ENCODE measurements at regions not wholly inside any gene's neighbourhood (a gene's known extent, or its start where the extent isn't known, plus 50 kb on each side); places are given as distances from the start of the nearest gene placed in this dataset.
"Not testable (repeated sequence)": the region's sequence is repeated elsewhere in the genome, so short reads cannot be mapped to it uniquely, and the experiment has no call there.

DNA sequence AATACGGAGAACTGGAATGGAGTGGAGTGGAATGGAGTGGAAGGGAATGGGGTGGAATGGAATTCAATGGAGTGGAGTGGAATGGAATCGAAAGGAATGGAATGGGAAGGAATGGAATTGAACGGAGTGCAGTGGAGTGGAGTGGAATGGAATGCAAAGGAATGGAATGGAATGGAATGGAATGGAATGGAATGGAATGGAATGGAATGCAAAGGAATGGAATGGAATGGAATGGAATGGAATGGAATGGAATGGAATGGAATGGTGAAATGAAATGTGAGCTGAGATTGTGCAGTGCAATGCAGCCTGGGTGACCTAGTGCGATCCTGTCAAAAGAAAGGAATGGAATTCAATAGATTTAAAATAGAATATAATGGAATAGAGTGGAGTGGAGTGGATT lies 357.3 kb upstream of the WSB1 start:
- DNase-seq (ENCODE audit: low read depth in 2 of 2) = not testable (repeated sequence)

DNA sequence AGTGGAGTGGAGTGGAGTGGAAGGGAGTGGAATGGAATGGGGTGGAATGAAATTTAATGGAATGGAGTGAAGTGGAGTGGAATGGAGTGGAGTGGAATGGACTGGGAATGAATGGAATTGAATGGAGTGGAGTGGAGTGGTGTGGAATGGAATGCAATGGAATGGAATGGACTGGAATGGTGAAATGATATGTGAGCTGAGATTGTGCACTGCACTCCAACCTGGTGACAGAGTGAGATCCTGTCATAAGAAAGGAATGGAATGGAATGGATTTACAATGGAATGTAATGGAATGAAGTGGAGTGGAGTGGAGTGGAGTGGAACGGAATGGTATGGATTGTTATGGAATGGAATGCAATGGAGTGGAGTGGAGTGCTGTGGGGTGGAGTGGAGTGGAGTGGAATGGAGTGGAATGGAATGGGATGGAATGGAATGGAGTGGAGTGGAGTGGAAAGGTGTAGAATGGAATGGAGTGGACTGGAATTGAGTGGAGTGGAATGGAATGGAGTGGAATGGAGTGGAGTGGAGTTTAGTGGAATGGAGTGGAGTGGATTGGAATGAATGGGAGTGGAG lies 356.1 kb upstream of the WSB1 start:
- DNase-seq (ENCODE audit: low read depth in 2 of 2) = not testable (repeated sequence)

DNA sequence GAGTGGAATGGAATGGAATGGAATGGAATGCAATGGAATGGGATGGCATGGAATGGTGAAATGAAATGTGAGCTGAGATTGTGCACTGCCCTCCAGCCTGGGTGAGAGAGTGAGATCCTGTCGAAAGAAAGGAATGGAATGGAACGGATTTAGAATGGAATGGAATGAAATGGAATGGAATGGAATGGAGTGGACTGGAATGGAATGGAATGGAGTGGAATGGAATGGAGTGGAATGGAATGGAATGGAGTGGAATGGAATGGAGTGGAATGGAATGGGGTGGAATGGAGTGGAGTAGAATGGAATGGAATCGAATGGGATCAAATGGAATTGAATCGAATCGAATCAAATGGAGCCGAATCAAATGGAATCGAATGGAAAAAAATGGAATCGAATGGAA lies 354.2 kb upstream of the WSB1 start:
- not testable (repeated sequence) for DNase-seq (ENCODE audit: low read depth in 2 of 2)

DNA sequence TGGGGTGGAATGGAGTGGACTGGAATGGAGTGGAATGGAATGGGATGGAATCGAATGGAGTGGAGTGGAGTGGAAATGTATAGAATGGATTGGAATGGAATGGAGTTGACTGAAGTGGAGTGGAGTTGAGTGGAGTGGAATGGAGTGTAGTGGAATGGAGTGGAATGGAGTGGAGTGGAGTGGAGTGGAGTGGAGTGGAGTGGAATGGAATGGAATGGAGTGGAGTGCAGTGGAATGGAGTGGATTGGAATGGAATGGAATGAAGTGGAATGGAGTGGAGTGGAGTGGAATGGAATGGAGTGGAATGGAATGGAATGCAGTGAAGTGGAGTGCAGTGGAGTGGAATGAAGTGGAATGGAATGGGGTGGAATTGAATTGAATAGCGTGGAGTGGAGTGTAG lies 353.3 kb upstream of the WSB1 start:
- not testable (repeated sequence) for DNase-seq (ENCODE audit: low read depth in 2 of 2)

DNA sequence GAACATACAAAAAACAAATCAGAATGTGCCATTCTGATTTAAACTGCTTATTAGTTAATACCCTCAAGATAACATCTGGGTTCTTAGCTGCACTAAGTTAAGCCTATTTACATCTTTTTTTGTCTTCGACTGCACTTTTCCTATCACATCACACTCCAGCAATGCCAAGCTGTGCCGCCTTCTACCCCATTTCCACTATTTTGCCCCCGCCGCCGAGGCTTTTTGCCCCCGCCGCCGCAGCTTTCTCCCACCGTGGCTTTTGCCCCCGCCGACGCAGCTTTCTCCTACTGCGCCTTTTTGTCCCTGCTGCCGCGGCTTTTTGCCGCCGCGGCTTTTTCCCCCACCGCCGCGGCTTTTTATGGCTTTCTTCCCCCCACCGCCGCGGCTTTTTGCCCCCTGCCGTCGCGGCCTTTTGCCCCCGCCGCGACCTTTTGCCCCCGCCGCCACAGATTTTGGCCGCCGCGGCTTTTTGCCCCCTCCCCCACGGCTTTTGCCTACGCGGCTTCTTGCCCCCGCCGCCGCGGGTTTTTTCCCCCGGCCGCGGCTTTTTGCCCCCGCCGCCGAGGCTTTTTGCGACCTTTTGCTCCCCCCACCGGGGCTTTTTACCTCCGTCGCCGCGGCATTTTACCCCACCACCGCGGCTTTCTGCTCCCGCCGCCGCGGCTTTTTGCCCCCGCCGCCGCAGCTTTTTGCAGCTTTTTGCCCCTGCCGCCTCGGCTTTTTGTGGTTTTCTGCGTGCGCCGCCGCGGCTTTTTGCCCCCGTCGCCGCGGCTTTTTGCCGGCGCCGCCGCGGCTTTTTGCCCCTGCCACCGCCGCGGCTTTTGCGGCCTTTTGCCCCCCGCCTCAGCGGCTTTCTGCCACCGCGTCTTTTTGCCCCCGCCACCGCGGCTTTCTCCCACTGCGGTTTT lies 331.4 kb upstream of the WSB1 start:
- DNase-seq (ENCODE audit: low read depth in 2 of 2) = no peak

DNA sequence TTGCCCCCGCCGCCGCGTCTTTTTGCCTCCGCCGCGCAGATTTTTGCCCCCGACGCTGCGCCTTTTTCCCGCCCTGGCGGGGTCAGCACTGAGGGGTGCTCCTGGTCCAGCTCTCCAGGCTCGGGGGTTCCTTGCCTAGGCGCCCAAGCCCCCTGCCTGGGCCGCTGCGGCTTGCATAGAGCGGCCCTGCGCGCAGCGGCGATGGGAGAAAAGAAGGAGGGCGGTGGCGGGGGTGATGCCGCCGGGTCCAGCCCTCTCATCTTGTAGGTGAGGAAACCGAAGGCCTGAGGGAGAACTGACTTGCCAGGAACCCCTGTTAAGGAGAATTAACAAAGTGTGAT lies 330.8 kb upstream of the WSB1 start:
- DNase-seq (ENCODE audit: low read depth in 2 of 2) = no peak

DNA sequence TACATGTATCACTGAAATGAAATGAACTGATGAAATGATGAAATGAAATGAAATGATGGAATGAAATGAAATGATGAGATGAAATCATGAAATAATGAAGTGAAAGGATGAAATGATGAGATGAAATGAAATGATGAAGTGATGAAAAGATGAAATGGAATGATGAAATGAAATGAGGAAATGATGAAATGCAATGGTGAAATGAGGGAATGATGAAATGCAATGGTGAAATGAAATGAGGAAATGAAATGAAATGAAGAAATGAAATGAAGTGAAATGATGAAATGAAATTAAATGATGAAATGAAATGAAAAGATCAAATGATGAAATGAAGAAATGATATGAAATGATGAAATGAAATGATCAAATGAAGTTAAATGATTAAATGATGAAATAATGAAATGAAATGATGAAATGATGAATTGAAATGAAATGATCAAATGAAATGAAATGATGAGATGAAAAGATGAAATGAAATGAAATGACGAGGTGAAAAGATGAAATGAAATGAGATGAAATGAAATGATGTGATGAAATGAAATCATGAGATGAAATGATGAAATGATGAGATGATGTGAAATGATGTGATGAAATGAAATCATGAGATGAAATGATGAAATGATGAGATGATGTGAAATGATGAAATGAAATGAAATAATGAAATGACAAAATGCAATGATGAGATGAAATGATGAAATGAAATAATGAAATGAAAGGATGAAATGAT lies 327.9 kb upstream of the WSB1 start:
- not testable (repeated sequence) for DNase-seq (ENCODE audit: low read depth in 2 of 2)

DNA sequence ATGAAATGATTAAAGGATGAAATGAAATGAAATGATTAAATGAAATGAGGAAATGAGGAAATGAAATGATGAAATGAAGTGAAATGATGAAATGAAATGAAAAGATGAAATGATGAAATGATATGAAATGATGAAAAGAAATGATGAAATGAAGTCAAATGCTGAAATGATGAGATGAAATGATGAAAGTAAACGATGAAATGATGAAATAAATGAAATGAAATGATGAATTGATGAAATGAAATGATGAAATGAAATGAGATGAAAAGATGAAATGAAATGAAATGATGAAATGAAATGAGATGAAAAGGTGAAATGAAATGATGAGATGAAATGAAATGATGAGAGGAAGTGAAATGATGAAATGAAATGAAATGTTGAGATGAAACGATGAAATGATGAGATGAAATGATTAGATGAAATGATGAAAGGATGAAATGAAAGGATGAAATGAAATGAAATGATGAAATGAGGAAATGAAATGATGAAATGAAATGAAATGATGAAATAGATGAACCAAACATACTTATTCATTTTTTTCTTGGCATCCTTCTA lies 327.2 kb upstream of the WSB1 start:
- DNase-seq (ENCODE audit: low read depth in 2 of 2) = not testable (repeated sequence)

DNA sequence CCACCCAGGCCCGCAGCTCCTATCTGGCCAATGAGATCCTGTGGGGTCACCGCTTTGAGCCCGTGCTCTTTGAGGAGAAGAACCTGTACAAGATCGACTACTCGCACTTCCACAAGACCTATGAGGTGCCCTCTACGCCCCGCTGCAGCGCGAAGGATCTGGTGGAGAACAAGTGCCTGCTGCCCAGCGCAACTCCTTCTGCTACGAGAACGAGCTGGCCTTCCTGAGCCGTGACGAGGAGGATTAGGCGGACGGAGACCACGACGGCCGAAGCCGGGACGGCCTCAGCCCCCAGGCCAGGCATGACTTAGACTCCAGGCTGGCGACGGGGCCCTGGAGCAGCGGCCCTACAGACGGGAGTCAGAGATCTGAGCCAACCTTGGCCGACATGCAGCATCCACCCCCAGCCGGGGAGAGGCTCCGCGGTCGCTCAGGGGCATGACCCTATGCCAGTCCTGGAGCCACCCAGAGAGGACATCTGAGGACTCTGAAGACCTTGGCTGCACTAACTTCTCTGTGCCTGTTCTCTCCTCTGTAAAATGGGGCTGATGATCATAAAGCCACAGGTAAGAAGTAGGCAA lies 312.0 kb upstream of the WSB1 start:
- not testable (repeated sequence) for DNase-seq (ENCODE audit: low read depth in 2 of 2)

DNA sequence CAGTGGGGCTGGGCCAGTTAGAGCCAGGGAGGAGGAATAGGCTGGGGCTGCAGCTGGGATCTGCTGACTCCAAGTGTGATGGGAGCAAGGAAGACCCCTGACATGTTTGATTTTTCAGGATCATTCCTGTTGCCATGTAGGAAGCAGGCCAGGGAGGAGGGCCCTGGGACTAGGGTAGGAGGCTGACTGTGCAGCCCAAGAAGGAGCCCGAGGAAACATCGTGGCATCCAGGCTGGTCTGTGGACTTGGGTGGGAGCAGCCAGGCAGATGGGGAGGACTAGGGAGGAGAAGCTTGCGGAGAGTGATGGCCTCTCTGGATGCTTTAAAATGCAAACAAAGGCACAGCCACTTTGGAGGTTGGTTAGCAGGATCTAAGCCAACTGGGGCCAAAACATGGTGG lies 311.4 kb upstream of the WSB1 start:
- not testable (repeated sequence) for DNase-seq (ENCODE audit: low read depth in 2 of 2)

DNA sequence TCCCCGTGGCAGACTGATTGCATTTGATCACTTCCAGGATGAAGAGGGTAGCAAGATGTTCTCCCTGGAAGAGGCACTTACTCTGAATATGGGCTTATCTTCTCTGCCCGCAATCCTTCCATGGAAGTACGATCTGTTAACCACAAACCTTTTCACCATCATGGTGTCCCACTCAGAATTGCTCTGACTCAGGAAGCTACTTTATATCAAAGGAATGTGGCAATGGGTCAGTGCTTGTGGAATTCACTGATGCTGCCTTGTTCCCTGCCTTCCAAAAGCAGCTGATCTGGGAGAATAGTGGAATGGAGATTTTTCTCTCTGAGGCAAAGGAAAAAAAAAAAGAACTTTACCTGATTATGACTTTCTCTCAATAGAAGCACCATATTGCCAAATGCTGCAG lies 306.1 kb upstream of the WSB1 start:
- DNase-seq (ENCODE audit: low read depth in 2 of 2) = not testable (repeated sequence)

DNA sequence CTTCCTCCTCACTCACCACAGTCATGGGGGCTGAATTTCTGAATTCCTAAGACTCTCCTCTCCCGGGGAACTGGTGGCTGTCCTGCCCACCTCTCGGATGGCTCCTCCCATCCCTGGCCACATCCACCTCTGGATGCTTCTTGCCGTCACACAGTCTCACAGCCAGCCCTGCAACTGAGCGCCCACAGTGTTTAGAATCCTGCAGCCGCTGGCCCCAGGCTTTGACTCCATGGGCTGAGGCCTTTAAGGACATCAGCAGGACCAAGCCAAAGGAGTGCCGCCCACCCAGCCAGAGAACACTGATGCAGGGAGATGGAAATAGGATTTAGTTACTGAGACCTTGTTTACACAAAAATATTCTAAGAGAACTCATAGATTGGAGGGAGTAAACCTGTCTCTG lies 299.3 kb upstream of the WSB1 start:
- DNase-seq (ENCODE audit: low read depth in 2 of 2) = not testable (repeated sequence)

DNA sequence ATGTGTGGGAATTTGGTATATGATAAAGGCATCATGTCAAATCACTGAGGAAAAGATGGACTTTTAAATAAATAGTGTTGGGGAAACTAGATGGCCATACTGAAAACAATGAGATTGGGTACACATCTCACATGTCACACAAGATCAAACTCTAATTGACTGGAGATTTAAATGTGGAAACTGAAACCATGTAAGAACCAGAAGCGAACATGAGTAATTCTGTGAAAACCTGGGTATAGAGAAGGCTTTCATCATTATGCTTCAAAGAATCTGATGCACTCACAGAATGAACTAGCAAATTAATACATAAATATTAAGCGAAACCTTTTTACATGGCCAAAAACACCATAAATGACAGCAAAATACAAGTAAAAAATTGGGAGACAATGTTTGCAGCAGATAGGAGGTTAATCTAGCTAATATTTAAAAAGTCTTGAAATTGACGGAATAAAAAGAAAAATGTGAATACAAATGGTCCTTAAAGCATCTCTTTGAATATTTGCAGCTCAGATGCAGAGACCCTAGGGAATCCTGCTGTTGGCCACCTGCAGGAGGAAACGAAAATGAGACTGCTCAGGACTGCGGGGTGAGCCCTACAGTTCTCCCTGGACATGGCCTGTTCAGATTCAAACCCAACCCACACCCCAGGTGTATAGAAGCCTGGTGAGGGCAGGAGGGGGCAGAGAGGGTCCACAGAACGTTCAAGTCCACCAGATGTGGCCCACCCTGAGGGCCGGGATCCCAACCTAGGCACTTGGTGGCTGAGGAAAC lies 297.6 kb upstream of the WSB1 start:
- DNase-seq (ENCODE audit: low read depth in 2 of 2) = not testable (repeated sequence)

DNA sequence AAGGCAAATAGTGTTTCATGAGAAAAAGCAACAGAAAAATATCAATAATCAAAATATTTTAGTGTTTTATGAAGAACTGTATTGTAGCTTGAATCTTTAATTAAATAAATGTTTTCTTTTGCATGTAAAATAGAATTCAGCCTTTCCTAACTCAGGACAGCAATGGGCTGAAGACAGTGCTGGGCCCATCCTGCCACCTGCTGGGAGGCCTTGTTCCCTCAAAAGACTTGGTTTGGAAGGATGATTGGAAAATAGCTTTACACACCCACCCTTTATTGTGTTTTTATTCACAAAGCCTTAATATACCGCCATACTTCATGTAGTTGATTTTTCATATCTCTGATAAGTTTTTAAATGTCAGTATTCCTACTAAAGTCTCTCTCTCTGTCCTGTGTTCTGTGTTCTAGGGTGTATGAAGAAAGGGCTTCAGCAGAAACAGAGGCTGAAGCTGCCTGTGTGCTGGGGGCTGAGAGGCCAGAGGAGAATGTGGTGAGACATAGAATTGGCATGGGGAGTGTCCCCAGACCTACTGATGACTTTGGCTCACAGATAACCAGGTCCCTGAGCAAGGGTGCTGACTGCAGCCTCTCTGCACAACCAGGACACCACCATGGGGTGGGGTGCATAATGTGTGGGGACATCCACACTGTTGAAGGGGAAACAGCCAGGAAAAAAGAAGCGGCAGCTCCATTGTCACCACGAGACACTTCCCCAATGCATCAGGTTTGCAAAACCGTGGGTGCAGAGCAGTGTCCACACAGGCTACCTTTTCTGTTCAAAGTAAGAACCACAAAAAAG lies 286.0 kb upstream of the WSB1 start:
- not testable (repeated sequence) for DNase-seq (ENCODE audit: low read depth in 2 of 2)

DNA sequence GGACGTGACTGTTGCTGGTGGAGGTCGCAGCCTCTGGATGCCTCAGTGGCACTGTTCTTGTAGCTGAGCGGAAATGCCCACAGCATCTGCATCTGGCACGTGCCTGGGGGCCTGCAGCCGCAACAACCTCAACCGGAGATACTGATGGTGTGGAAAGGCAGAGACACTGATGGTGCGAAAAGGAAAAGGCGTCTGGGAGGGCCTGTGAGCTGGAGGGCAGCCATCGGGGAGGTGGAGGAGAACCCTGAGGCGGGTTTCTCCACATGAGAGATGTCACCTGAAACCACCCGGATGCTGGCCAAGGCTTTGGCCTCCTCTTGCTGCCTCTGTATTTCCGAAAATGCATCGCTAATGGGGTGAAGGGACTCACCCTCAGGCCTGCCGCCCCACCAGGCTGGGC lies 284.8 kb upstream of the WSB1 start:
- DNase-seq (ENCODE audit: low read depth in 2 of 2) = no peak

DNA sequence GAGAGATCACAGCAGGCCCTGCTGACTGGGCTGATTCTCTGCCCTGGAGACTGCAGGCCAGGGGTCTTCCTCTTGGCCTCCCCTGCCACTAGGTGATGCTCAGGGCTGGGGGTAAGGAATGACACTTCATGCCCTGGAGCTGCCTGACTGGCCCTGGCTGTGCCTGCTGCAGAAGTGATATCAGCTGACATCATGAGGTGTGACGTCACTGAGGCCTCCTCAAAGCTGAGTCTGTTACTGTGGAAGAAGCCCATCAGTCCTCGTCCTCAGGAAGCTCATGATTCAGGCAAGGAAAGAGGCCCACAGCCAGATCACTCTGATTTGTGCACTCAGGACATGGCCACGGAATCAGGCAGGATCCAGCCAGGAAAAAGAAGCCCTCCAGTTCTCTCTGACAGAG lies 283.8 kb upstream of the WSB1 start:
- DNase-seq (ENCODE audit: low read depth in 2 of 2) = not testable (repeated sequence)

DNA sequence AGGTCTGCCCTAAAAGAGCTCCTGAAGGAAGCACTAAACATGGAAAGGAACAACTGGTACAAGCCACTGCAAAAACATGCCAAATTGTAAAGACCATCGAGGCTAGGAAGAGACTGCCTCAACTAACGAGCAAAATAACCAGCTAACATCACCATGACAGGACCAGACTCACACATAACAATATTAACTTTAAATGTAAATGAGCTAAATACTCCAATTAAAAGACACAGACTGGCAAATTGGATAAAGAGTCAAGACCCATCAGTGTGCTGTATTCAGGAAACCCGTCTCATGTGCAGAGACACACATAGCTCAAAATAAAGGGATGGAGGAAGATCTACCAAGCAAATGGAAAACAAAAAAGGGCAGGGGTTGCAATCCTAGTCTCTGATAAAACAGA lies 263.4 kb upstream of the WSB1 start:
- not testable (repeated sequence) for DNase-seq (ENCODE audit: low read depth in 2 of 2)

DNA sequence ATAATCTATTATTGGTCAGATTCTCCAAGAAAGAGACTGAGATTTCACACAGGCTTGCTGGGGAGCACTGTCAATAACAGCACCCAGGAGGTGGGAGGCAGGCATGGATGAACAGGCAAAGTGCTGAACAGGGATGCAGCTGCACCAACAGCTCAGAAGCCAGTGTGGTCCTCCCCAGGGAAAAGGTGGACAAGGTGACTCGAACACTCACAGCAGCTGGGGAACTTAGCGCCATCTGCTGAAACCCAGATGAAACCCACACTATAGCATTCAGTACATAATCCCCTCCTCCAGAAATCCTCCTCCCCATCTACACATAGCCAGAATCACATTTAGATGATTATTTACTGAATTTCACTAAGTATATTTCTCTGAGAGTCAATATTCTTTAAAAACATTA lies 255.2 kb upstream of the WSB1 start:
- no peak for DNase-seq (ENCODE audit: low read depth in 2 of 2)

DNA sequence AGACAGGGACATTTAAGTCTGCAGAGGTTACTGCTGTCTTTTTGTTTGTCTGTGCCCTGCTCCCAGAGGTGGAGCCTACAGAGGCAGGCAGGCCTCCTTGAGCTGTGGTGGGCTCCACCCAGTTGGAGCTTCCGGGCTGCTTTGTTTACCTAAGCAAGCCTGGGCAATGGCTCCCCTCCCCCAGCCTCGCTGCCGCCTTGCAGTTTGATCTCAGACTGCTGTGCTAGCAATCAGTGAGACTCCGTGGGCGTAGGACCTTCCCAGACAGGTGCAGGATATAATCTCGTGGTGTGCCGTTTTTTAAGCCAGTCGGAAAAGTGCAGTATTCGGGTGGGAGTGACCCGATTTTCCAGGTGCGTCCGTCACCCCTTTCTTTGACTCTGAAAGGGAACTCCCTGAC lies 248.9 kb upstream of the WSB1 start:
- not testable (repeated sequence) for DNase-seq (ENCODE audit: low read depth in 2 of 2)

DNA sequence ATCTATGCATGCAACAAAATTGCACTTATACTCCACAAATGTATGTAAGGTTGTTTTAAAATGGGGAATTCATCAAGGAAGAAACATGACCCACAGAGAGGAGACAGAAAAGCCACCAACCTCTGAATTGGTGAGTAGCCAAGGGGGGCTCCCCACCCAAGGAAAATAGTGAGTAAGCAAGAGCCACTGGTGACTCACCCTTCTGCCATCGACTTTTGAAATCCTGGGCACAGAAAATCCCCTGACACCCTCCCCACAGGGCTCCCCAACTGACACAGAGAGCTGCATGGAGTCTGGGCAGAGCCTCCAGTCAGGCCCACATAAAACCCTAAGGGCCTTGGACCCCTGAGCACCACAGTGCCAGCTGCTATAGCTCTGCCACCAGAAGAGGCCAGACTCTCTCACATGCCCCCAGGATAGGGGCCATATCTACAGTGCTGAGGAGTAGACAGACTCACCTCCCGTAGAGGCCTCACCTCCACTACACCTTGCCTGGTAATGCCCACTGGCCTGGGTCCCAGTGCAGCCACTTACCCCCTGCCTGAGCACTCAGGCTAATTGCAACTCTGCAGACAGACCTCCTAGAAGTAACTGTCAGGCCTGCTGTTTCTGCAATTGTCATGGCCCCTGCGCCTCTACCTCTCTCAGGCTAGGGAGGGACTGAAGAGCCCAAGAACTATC lies 244.7 kb upstream of the WSB1 start:
- no peak for DNase-seq (ENCODE audit: low read depth in 2 of 2)
